HG03159 (cell line): ENCODE measurements at regions not wholly inside any gene's neighbourhood (a gene's known extent, or its start where the extent isn't known, plus 50 kb on each side); places are given as distances from the start of the nearest gene placed in this dataset.

Source experiments
- ATAC-seq: cut with Tn5 transposase; IDR thresholded peaks from one replicate; pipeline ENCODE4 v1.9.1; 2021; ENCODE audit warnings: mild to moderate bottlenecking, moderate library complexity; ENCODE audit not compliant: unreplicated experiment

- ATAC-seq, result no peak
These were observed 539.5 kb downstream of the TBC1D22A start for GRCh38 chr22:47301820-47302475.

GRCh38 chr22:47300698-47301405, 538.4 kb downstream of the TBC1D22A start:
- no peak for ATAC-seq

GRCh38 chr22:47299863-47300697, 537.6 kb downstream of the TBC1D22A start:
- no peak for ATAC-seq

- no peak for ATAC-seq
These were observed 536.9 kb downstream of the TBC1D22A start for GRCh38 chr22:47299211-47299862.

- no peak for ATAC-seq
These were observed 535.8 kb downstream of the TBC1D22A start for GRCh38 chr22:47298017-47298785.

GRCh38 chr22:47297261-47298016, 535.0 kb downstream of the TBC1D22A start:
- ATAC-seq, result no peak

GRCh38 chr22:47296405-47297260, 534.2 kb downstream of the TBC1D22A start:
- no peak for ATAC-seq

GRCh38 chr22:47295982-47296381, 533.5 kb downstream of the TBC1D22A start:
- ATAC-seq, result no peak

- ATAC-seq, result no peak
These were observed 532.9 kb downstream of the TBC1D22A start for GRCh38 chr22:47295226-47295901.

GRCh38 chr22:47294576-47294975, 532.1 kb downstream of the TBC1D22A start:
- no peak for ATAC-seq

GRCh38 chr22:47294222-47294532, 531.7 kb downstream of the TBC1D22A start:
- no peak for ATAC-seq

GRCh38 chr22:47293368-47294221, 531.1 kb downstream of the TBC1D22A start:
- ATAC-seq, result no peak

- ATAC-seq, result no peak
These were observed 530.3 kb downstream of the TBC1D22A start for GRCh38 chr22:47292546-47293320.

- no peak for ATAC-seq
These were observed 529.4 kb downstream of the TBC1D22A start for GRCh38 chr22:47291565-47292495.

GRCh38 chr22:47290706-47291430, 528.4 kb downstream of the TBC1D22A start:
- no peak for ATAC-seq
